K562 (cell line): ENCODE measurements at regions not wholly inside any gene's neighbourhood (a gene's known extent, or its start where the extent isn't known, plus 50 kb on each side); places are given as distances from the start of the nearest gene placed in this dataset.

Experiments used
- ATAC-seq: fragments of 200-7000 bp; cut with Tn5 transposase; 3 replicates; pipeline ENCODE4 v1.9.1; 2020; ENCODE audit warnings: moderate library complexity
- BruUV-seq: library from RNA; stranded (reverse); fragments of 400-500 nt; replicated peaks from 2 replicates; lab custom pipeline; 2021; lab: Mats Ljungman, UMichigan
- CTCF ChIA-PET: fragments of 300-600 bp; formaldehyde crosslinking; extraction: SDS; loops from one replicate; lab custom pipeline; 2021; ENCODE audit warnings: low intra/inter-chr PET ratio; lab: Yijun Ruan, JAX
- POLR2A ChIA-PET: fragments of 300-600, 350-650 bp; sonication (Branson Sonifier 250); formaldehyde crosslinking; extraction: SDS; loops from one replicate; lab custom pipeline; 2021; ENCODE audit warnings: antibody characterized with exemption, inconsistent platforms; lab: Yijun Ruan, JAX
- DNase-seq, 4 experiments: peaks; one replicate each; pipeline versions ENCODE4 v3.0.0 to v3.0.0-alpha.2; 2011 to 2018; ENCODE audit warnings: low spot score in 3 of 4, mixed read lengths in 3 of 4; ENCODE audit errors: extremely low read depth in 1 of 4
- FAIRE-seq: peaks from 2 replicates; lab custom pipeline; 2011; peaks lifted over from hg19 to GRCh38; lab: Jason Lieb, UNC
- H2AFZ ChIP-seq: 2 replicates; pipeline ENCODE4 v1.6.0; 2011; ENCODE audit warnings: low read depth, low read length, control low read depth, inconsistent platforms
- H3K27ac ChIP-seq: fragments of 200-600 bp; 3 replicates; pipeline ENCODE4 v1.8.0; 2011; ENCODE audit warnings: low read depth, mild to moderate bottlenecking, control low read depth, inconsistent platforms, low read length, moderate library complexity, mixed read lengths; ENCODE audit errors: extremely low read depth
- H3K27me3 ChIP-seq, 2 experiments: fragments of 300-600 bp in 1 of 2; 2 replicates in 1 of 2; 3 replicates in 1 of 2; pipeline versions ENCODE4 v1.6.0 to v1.8.0; 2011; ENCODE audit warnings: inconsistent platforms in 2 of 2, low read length in 2 of 2, mild to moderate bottlenecking in 1 of 2, mixed read lengths in 1 of 2, moderate library complexity in 1 of 2; ENCODE audit not compliant: control insufficient read depth in 2 of 2, insufficient read depth in 2 of 2
- H3K36me3 ChIP-seq: fragments of 300-600 bp; 3 replicates; pipeline ENCODE4 v1.8.0; 2011; ENCODE audit warnings: mild to moderate bottlenecking, low read length, inconsistent platforms; ENCODE audit not compliant: control insufficient read depth, insufficient read depth
- H3K4me1 ChIP-seq, 2 experiments: fragments of 200-600 bp in 1 of 2; replicated peaks in 1 of 2; 2 replicates in 1 of 2; 3 replicates in 1 of 2; pipeline versions ENCODE4 v1.5.1 to v1.8.0; 2011; ENCODE audit warnings: inconsistent platforms in 2 of 2, low read length in 2 of 2, mild to moderate bottlenecking in 1 of 2, mixed read lengths in 1 of 2, moderate library complexity in 1 of 2; ENCODE audit not compliant: control insufficient read depth in 2 of 2, insufficient read depth in 2 of 2
- H3K4me2 ChIP-seq: 2 replicates; pipeline ENCODE4 v1.6.1; 2011; ENCODE audit warnings: low read length, control low read depth, inconsistent platforms, mixed read lengths; ENCODE audit not compliant: insufficient read depth
- H3K4me3 ChIP-seq: fragments of 200-600 bp; sonication (generic), shearing (Covaris generic); 2 replicates; pipeline ENCODE4 v1.5.1; 2016; ENCODE audit warnings: control low read depth, inconsistent platforms
- H3K79me2 ChIP-seq: fragments of 200-600 bp; 3 replicates; pipeline ENCODE4 v1.8.0; 2011; ENCODE audit warnings: low read length, inconsistent platforms; ENCODE audit not compliant: control insufficient read depth, insufficient read depth
- H3K9ac ChIP-seq, 2 experiments: 2 replicates each; pipeline versions ENCODE4 v1.6.0 to v1.6.1; 2011; ENCODE audit warnings: low read depth in 2 of 2, low read length in 2 of 2, control low read depth in 1 of 2, inconsistent platforms in 1 of 2, mild to moderate bottlenecking in 1 of 2, mixed read lengths in 1 of 2; ENCODE audit not compliant: insufficient read depth in 1 of 2
- H3K9me1 ChIP-seq: one replicate; pipeline ENCODE4 v1.6.0; 2011; ENCODE audit warnings: inconsistent platforms, mild to moderate bottlenecking, low read length, moderate library complexity; ENCODE audit not compliant: control insufficient read depth, insufficient read depth
- H3K9me3 ChIP-seq: replicated peaks from 2 replicates; pipeline ENCODE4 v1.5.1; 2011; ENCODE audit warnings: low read depth, low read length, inconsistent platforms; ENCODE audit not compliant: control insufficient read depth, insufficient read depth
- H4K20me1 ChIP-seq: replicated peaks from 2 replicates; pipeline ENCODE4 v1.6.1; 2011; ENCODE audit warnings: low read length, inconsistent platforms, mixed read lengths; ENCODE audit not compliant: control insufficient read depth, insufficient read depth
- ARNT ChIP-seq, 2 experiments: fragments of 450-650 bp; IDR thresholded peaks; 2 replicates each; pipeline ENCODE4 v1.6.1; 2016; ENCODE audit warnings: mild to moderate bottlenecking in 1 of 2
- FOXJ2 ChIP-seq: fragments of 200-800 bp; sonication (Bioruptor generic); IDR thresholded peaks from 2 replicates; pipeline ENCODE4 v1.6.1; 2016; ENCODE audit warnings: missing genetic modification characterization, missing compliant biosample characterization
- ZNF445 ChIP-seq: fragments of 250-450 bp; sonication (Bioruptor Pico); IDR thresholded peaks from 2 replicates; pipeline ENCODE4 v1.4.0; 2020; ENCODE audit warnings: low read depth, mild to moderate bottlenecking, moderate library complexity
- ZNF77 ChIP-seq: fragments of 250-450 bp; sonication (Bioruptor Pico); IDR thresholded peaks from 2 replicates; pipeline ENCODE4 v1.5.0; 2020
- WGBS: fragments of 100-300 bp; shearing (Covaris generic); methylation state at CpG from one replicate; pipeline ENCODE4 v1.1.6; 2016; ENCODE audit warnings: low coverage, mixed read lengths; ENCODE audit not compliant: insufficient coverage; ENCODE audit errors: missing lambda C conversion rate; 5-methylcytosine and 5-hydroxymethylcytosine counted together
- in situ Hi-C: fragments of 300-500 bp; cut with MboI; formaldehyde crosslinking; loops from 4 replicates; pipeline ENCODE4 v1.15.0; 2018; ENCODE audit warnings: inconsistent platforms, mixed read lengths
- intact Hi-C: fragments of 100-400 bp; cut with micrococcal nuclease; formaldehyde crosslinking; loops from 2 replicates; pipeline ENCODE4 v1.14.2; 2022
- TF ChIP-seq, protein P1 (sequence below): fragments of 200-600 bp; sonication (generic); IDR thresholded peaks from one replicate; pipeline ENCODE4 v1.6.1; 2012; ENCODE audit warnings: mild to moderate bottlenecking, low read depth, low read length, inconsistent platforms
- TF ChIP-seq, protein P2 (sequence below): sonication (generic); formaldehyde crosslinking; IDR thresholded peaks from 2 replicates; pipeline ENCODE4 v1.9.0; 2022; ENCODE audit warnings: mild to moderate bottlenecking, missing genetic modification reagents
- TF ChIP-seq, protein P3 (sequence below): sonication (generic); formaldehyde crosslinking; IDR thresholded peaks from 2 replicates; pipeline ENCODE4 v1.5.0; 2020; ENCODE audit warnings: missing genetic modification reagents
- TF ChIP-seq, protein P4 (sequence below): fragments of 250-450 bp; sonication (Bioruptor Pico); IDR thresholded peaks from 2 replicates; pipeline ENCODE4 v1.4.0; 2020

DNA sequence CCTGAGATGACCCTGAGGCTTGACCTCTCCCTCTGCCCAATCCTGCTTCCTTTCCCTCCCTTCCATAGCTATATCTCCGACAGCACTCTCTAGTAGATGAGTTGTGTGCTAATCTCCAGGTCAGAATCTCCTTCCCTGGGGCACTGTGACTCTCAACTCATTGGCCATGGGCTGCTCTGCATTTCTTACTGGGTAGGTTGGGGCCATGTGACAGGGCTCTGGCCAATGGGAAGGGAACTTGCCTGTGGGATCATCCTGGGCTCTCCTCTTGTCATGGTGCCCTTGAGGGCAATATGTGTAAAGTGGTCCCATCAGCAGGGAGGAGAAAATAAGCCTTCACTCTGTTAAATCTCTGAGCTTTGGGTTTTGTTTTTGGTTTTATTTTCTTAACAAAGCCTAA, 80.1 kb upstream of the ANKRD1 start:
- intact Hi-C loops: loop anchor here (10.0 kb wide), 1 partner anchor 544 kb away; no protein-coding TSS in a partner anchor
- 0% methylated on average over 1 of the region's 1 CpG for WGBS
- TF ChIP-seq, protein P1, sequence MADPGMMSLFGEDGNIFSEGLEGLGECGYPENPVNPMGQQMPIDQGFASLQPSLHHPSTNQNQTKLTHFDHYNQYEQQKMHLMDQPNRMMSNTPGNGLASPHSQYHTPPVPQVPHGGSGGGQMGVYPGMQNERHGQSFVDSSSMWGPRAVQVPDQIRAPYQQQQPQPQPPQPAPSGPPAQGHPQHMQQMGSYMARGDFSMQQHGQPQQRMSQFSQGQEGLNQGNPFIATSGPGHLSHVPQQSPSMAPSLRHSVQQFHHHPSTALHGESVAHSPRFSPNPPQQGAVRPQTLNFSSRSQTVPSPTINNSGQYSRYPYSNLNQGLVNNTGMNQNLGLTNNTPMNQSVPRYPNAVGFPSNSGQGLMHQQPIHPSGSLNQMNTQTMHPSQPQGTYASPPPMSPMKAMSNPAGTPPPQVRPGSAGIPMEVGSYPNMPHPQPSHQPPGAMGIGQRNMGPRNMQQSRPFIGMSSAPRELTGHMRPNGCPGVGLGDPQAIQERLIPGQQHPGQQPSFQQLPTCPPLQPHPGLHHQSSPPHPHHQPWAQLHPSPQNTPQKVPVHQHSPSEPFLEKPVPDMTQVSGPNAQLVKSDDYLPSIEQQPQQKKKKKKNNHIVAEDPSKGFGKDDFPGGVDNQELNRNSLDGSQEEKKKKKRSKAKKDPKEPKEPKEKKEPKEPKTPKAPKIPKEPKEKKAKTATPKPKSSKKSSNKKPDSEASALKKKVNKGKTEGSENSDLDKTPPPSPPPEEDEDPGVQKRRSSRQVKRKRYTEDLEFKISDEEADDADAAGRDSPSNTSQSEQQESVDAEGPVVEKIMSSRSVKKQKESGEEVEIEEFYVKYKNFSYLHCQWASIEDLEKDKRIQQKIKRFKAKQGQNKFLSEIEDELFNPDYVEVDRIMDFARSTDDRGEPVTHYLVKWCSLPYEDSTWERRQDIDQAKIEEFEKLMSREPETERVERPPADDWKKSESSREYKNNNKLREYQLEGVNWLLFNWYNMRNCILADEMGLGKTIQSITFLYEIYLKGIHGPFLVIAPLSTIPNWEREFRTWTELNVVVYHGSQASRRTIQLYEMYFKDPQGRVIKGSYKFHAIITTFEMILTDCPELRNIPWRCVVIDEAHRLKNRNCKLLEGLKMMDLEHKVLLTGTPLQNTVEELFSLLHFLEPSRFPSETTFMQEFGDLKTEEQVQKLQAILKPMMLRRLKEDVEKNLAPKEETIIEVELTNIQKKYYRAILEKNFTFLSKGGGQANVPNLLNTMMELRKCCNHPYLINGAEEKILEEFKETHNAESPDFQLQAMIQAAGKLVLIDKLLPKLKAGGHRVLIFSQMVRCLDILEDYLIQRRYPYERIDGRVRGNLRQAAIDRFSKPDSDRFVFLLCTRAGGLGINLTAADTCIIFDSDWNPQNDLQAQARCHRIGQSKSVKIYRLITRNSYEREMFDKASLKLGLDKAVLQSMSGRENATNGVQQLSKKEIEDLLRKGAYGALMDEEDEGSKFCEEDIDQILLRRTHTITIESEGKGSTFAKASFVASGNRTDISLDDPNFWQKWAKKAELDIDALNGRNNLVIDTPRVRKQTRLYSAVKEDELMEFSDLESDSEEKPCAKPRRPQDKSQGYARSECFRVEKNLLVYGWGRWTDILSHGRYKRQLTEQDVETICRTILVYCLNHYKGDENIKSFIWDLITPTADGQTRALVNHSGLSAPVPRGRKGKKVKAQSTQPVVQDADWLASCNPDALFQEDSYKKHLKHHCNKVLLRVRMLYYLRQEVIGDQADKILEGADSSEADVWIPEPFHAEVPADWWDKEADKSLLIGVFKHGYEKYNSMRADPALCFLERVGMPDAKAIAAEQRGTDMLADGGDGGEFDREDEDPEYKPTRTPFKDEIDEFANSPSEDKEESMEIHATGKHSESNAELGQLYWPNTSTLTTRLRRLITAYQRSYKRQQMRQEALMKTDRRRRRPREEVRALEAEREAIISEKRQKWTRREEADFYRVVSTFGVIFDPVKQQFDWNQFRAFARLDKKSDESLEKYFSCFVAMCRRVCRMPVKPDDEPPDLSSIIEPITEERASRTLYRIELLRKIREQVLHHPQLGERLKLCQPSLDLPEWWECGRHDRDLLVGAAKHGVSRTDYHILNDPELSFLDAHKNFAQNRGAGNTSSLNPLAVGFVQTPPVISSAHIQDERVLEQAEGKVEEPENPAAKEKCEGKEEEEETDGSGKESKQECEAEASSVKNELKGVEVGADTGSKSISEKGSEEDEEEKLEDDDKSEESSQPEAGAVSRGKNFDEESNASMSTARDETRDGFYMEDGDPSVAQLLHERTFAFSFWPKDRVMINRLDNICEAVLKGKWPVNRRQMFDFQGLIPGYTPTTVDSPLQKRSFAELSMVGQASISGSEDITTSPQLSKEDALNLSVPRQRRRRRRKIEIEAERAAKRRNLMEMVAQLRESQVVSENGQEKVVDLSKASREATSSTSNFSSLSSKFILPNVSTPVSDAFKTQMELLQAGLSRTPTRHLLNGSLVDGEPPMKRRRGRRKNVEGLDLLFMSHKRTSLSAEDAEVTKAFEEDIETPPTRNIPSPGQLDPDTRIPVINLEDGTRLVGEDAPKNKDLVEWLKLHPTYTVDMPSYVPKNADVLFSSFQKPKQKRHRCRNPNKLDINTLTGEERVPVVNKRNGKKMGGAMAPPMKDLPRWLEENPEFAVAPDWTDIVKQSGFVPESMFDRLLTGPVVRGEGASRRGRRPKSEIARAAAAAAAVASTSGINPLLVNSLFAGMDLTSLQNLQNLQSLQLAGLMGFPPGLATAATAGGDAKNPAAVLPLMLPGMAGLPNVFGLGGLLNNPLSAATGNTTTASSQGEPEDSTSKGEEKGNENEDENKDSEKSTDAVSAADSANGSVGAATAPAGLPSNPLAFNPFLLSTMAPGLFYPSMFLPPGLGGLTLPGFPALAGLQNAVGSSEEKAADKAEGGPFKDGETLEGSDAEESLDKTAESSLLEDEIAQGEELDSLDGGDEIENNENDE: no peak
- TF ChIP-seq, protein P2, sequence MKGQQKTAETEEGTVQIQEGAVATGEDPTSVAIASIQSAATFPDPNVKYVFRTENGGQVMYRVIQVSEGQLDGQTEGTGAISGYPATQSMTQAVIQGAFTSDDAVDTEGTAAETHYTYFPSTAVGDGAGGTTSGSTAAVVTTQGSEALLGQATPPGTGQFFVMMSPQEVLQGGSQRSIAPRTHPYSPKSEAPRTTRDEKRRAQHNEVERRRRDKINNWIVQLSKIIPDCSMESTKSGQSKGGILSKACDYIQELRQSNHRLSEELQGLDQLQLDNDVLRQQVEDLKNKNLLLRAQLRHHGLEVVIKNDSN (CRISPR knock-in tag): peak; percentile 37; the same call in 1 of the 2 replicates
- no peak for TF ChIP-seq ARNT (IDR thresholded peaks at IDR 0.05)
- TF ChIP-seq, protein P3, sequence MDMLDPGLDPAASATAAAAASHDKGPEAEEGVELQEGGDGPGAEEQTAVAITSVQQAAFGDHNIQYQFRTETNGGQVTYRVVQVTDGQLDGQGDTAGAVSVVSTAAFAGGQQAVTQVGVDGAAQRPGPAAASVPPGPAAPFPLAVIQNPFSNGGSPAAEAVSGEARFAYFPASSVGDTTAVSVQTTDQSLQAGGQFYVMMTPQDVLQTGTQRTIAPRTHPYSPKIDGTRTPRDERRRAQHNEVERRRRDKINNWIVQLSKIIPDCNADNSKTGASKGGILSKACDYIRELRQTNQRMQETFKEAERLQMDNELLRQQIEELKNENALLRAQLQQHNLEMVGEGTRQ (CRISPR knock-in tag): peak; percentile 53
- no peak for TF ChIP-seq ZNF445 (CRISPR knock-in tag)
- TF ChIP-seq, protein P4, sequence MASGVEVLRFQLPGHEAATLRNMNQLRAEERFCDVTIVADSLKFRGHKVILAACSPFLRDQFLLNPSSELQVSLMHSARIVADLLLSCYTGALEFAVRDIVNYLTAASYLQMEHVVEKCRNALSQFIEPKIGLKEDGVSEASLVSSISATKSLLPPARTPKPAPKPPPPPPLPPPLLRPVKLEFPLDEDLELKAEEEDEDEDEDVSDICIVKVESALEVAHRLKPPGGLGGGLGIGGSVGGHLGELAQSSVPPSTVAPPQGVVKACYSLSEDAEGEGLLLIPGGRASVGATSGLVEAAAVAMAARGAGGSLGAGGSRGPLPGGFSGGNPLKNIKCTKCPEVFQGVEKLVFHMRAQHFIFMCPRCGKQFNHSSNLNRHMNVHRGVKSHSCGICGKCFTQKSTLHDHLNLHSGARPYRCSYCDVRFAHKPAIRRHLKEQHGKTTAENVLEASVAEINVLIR (CRISPR knock-in tag): no peak
- TF ChIP-seq ZNF77: no peak
- no peak for TF ChIP-seq FOXJ2 (tag)

More for the DNA sequence above, 80.1 kb upstream of the ANKRD1 start:
- ChIA-PET POLR2A (interaction anchor here (0.8 kb wide), 1 partner anchor 17 kb away, joined by 3 read pairs; no protein-coding TSS in a partner anchor), CTCF (interaction anchor here (0.6 kb wide), 1 partner anchor 410 kb away, joined by 3 read pairs; no protein-coding TSS in a partner anchor)
- Histone ChIP-seq H3K4me1 (no peaks in the 10 kb centered on the region), H3K27me3 (peaks cover 0 to 7% of the 10 kb centered on the region in 2 experiments; a peak in 3 of 5 replicates), H3K4me2 (no peak overlapping the region), H3K27ac (no peak overlapping the region), H4K20me1 (no peaks in the 10 kb centered on the region), H2AFZ (no peak overlapping the region), H3K9me1 (no peaks in the 10 kb centered on the region), H3K79me2 (no peaks in the 10 kb centered on the region), H3K9ac (no peak overlapping the region), H3K4me3 (no peak overlapping the region), H3K9me3 (no peaks in the 10 kb centered on the region), H3K36me3 (no peaks in the 10 kb centered on the region)
- ATAC-seq: no peak
- FAIRE-seq: no peak
- no TSS peak for BruUV-seq
- in situ Hi-C loops: loop anchor here (10.0 kb wide), 1 partner anchor 244 kb away; no protein-coding TSS in a partner anchor
- DNase-seq: peak in 2 of 4 experiments; percentile 8 to 11
